ENCODE measurements at regions not wholly inside any gene's neighbourhood (a gene's known extent, or its start where the extent isn't known, plus 50 kb on each side); places are given as distances from the start of the nearest gene placed in this dataset.

GRCh38 chr16:9199751-9200150 lies 108.3 kb downstream of the HAPSTR1 start:
- CTCF ChIA-PET, result no interaction called here
- H3K4me1 Mint-ChIP-seq, result no peaks in the 10 kb centered on the region
- no peak overlapping the region for H3K4me3 Mint-ChIP-seq
- H3K27ac Mint-ChIP-seq, result no peak overlapping the region
- H3K36me3 Mint-ChIP-seq, result no peaks in the 10 kb centered on the region
- H3K9me3 Mint-ChIP-seq (ENCODE audit: low read depth), result no peaks in the 10 kb centered on the region
- ATAC-seq, result no peak
- DNase-seq, result no peak
- H3K27me3 Mint-ChIP-seq, result peaks cover 4% of the 10 kb centered on the region

GRCh38 chr16:9203956-9204355 lies 112.5 kb downstream of the HAPSTR1 start:
- no peak for ATAC-seq
- Mint-ChIP-seq H3K27me3 (peaks cover 4% of the 10 kb centered on the region), H3K4me1 (no peaks in the 10 kb centered on the region), H3K4me3 (no peak overlapping the region), H3K27ac (no peak overlapping the region), H3K36me3 (no peaks in the 10 kb centered on the region), H3K9me3 (ENCODE audit: low read depth) (no peaks in the 10 kb centered on the region)
- DNase-seq, result no peak
- CTCF ChIA-PET, result no interaction called here

- H3K27me3 Mint-ChIP-seq, result no peaks in the 10 kb centered on the region
- ATAC-seq, result no peak
- no peak for DNase-seq
- H3K4me1 Mint-ChIP-seq, result no peaks in the 10 kb centered on the region
- H3K27ac Mint-ChIP-seq, result no peak overlapping the region
- no peaks in the 10 kb centered on the region for H3K36me3 Mint-ChIP-seq
- H3K9me3 Mint-ChIP-seq (ENCODE audit: low read depth), result no peaks in the 10 kb centered on the region
- CTCF ChIA-PET, result no interaction called here
- H3K4me3 Mint-ChIP-seq, result no peak overlapping the region
These were observed 114.2 kb downstream of the HAPSTR1 start for GRCh38 chr16:9205661-9206060.

- CTCF ChIA-PET, result no interaction called here
These were observed 114.7 kb downstream of the HAPSTR1 start for GRCh38 chr16:9206156-9206555.

GRCh38 chr16:9212621-9213020 lies 121.2 kb downstream of the HAPSTR1 start:
- H3K27ac Mint-ChIP-seq, result no peak overlapping the region
- H3K36me3 Mint-ChIP-seq, result no peaks in the 10 kb centered on the region
- CTCF ChIA-PET, result no interaction called here
- no peaks in the 10 kb centered on the region for H3K4me1 Mint-ChIP-seq
- ATAC-seq (no peak), DNase-seq (no peak)
- H3K9me3 Mint-ChIP-seq (ENCODE audit: low read depth), result no peaks in the 10 kb centered on the region
- H3K27me3 Mint-ChIP-seq, result no peaks in the 10 kb centered on the region
- no peak overlapping the region for H3K4me3 Mint-ChIP-seq

More at GRCh38 chr16:9206156-9206555, 114.7 kb downstream of the HAPSTR1 start:
- Mint-ChIP-seq H3K27me3 (no peaks in the 10 kb centered on the region), H3K9me3 (ENCODE audit: low read depth) (no peaks in the 10 kb centered on the region), H3K27ac (no peak overlapping the region), H3K4me1 (no peaks in the 10 kb centered on the region), H3K4me3 (no peak overlapping the region), H3K36me3 (no peaks in the 10 kb centered on the region)
- no peak for ATAC-seq
- no peak for DNase-seq

- CTCF ChIA-PET, result interaction anchor here (0.7 kb wide), 1 partner anchor 81 kb away, joined by 3 read pairs; no protein-coding TSS in a partner anchor
- Mint-ChIP-seq H3K4me3 (no peak overlapping the region), H3K9me3 (ENCODE audit: low read depth) (no peaks in the 10 kb centered on the region), H3K27me3 (no peaks in the 10 kb centered on the region), H3K36me3 (no peaks in the 10 kb centered on the region), H3K27ac (no peak overlapping the region), H3K4me1 (no peaks in the 10 kb centered on the region)
- DNase-seq (no peak), ATAC-seq (no peak)
These were observed 128.4 kb downstream of the HAPSTR1 start for GRCh38 chr16:9219813-9220212.

GRCh38 chr16:9225527-9226316 lies 134.3 kb downstream of the HAPSTR1 start:
- no peak overlapping the region for H3K27ac Mint-ChIP-seq
- no peaks in the 10 kb centered on the region for H3K36me3 Mint-ChIP-seq
- H3K9me3 Mint-ChIP-seq (ENCODE audit: low read depth), result no peaks in the 10 kb centered on the region
- CTCF ChIA-PET, result no interaction called here
- ATAC-seq, result no peak
- H3K4me1 Mint-ChIP-seq, result no peaks in the 10 kb centered on the region
- no peak overlapping the region for H3K4me3 Mint-ChIP-seq
- DNase-seq, result no peak
- H3K27me3 Mint-ChIP-seq, result no peaks in the 10 kb centered on the region

GRCh38 chr16:9226924-9227323 lies 135.5 kb downstream of the HAPSTR1 start:
- no peaks in the 10 kb centered on the region for H3K36me3 Mint-ChIP-seq

GRCh38 chr16:9231039-9231438 lies 139.6 kb downstream of the HAPSTR1 start:
- Mint-ChIP-seq H3K36me3 (no peaks in the 10 kb centered on the region), H3K27ac (no peak overlapping the region), H3K27me3 (peaks cover 6% of the 10 kb centered on the region), H3K4me3 (no peak overlapping the region), H3K9me3 (ENCODE audit: low read depth) (no peaks in the 10 kb centered on the region), H3K4me1 (no peaks in the 10 kb centered on the region)
- DNase-seq, result no peak
- CTCF ChIA-PET, result no interaction called here
- ATAC-seq, result no peak

More at GRCh38 chr16:9226924-9227323, 135.5 kb downstream of the HAPSTR1 start:
- no peak overlapping the region for H3K4me3 Mint-ChIP-seq
- peaks cover 5% of the 10 kb centered on the region for H3K27me3 Mint-ChIP-seq
- H3K9me3 Mint-ChIP-seq (ENCODE audit: low read depth), result no peaks in the 10 kb centered on the region
- CTCF ChIA-PET, result interaction anchor here (1.1 kb wide), 1 partner anchor 218 kb away, joined by 3 read pairs; no protein-coding TSS in a partner anchor
- DNase-seq (no peak), ATAC-seq (no peak)
- no peaks in the 10 kb centered on the region for H3K4me1 Mint-ChIP-seq
- H3K27ac Mint-ChIP-seq, result no peak overlapping the region

GRCh38 chr16:9232102-9232770 lies 140.8 kb downstream of the HAPSTR1 start:
- no peaks in the 10 kb centered on the region for H3K36me3 Mint-ChIP-seq
- ATAC-seq (no peak), DNase-seq (no peak)
- H3K9me3 Mint-ChIP-seq (ENCODE audit: low read depth), result no peaks in the 10 kb centered on the region
- H3K27me3 Mint-ChIP-seq, result peaks cover 6% of the 10 kb centered on the region
- H3K4me1 Mint-ChIP-seq, result no peaks in the 10 kb centered on the region
- H3K27ac Mint-ChIP-seq, result no peak overlapping the region
- CTCF ChIA-PET, result no interaction called here
- no peak overlapping the region for H3K4me3 Mint-ChIP-seq

- Mint-ChIP-seq H3K27ac (no peak overlapping the region), H3K36me3 (no peaks in the 10 kb centered on the region), H3K27me3 (peaks cover 6% of the 10 kb centered on the region), H3K4me1 (no peaks in the 10 kb centered on the region), H3K9me3 (ENCODE audit: low read depth) (peaks cover 3% of the 10 kb centered on the region), H3K4me3 (no peak overlapping the region)
- ATAC-seq, result no peak
- no peak for DNase-seq
- CTCF ChIA-PET, result interaction anchor here (1.3 kb wide), 1 partner anchor 57 kb away, joined by 3 read pairs; no protein-coding TSS in a partner anchor
These were observed 144.4 kb downstream of the HAPSTR1 start for GRCh38 chr16:9235867-9236266.

GRCh38 chr16:9236319-9236718 lies 144.9 kb downstream of the HAPSTR1 start:
- no peak overlapping the region for H3K27ac Mint-ChIP-seq
- DNase-seq (no peak), ATAC-seq (no peak)
- H3K27me3 Mint-ChIP-seq, result peaks cover 2% of the 10 kb centered on the region
- CTCF ChIA-PET, result interaction anchor here (1.3 kb wide), 1 partner anchor 57 kb away, joined by 3 read pairs; no protein-coding TSS in a partner anchor
- H3K4me1 Mint-ChIP-seq, result no peaks in the 10 kb centered on the region
- no peaks in the 10 kb centered on the region for H3K36me3 Mint-ChIP-seq
- no peak overlapping the region for H3K4me3 Mint-ChIP-seq
- peaks cover 3% of the 10 kb centered on the region for H3K9me3 Mint-ChIP-seq (ENCODE audit: low read depth)

- peaks cover 3% of the 10 kb centered on the region for H3K9me3 Mint-ChIP-seq (ENCODE audit: low read depth)
- no peak for ATAC-seq
- no peaks in the 10 kb centered on the region for H3K36me3 Mint-ChIP-seq
- H3K27ac Mint-ChIP-seq, result no peak overlapping the region
- no peak overlapping the region for H3K4me3 Mint-ChIP-seq
- no peak for DNase-seq
- no peaks in the 10 kb centered on the region for H3K27me3 Mint-ChIP-seq
- CTCF ChIA-PET, result no interaction called here
- H3K4me1 Mint-ChIP-seq, result no peaks in the 10 kb centered on the region
These were observed 146.9 kb downstream of the HAPSTR1 start for GRCh38 chr16:9238346-9238745.

GRCh38 chr16:9241177-9241576 lies 149.7 kb downstream of the HAPSTR1 start:
- Mint-ChIP-seq H3K4me3 (no peak overlapping the region), H3K36me3 (no peaks in the 10 kb centered on the region), H3K4me1 (no peaks in the 10 kb centered on the region), H3K9me3 (ENCODE audit: low read depth) (peaks cover 3% of the 10 kb centered on the region), H3K27ac (no peak overlapping the region), H3K27me3 (no peaks in the 10 kb centered on the region)
- ATAC-seq (no peak), DNase-seq (no peak)
- CTCF ChIA-PET, result no interaction called here

Data from activated CD8-positive, alpha-beta memory T cell treated with anti-CD3 and anti-CD28 coated beads, Interleukin-2, amount 10 ng/mL, durations not matched to agents 7 days and 5 days (primary cell).